ENCODE measurements at regions not wholly inside any gene's neighbourhood (a gene's known extent, or its start where the extent isn't known, plus 50 kb on each side); places are given as distances from the start of the nearest gene placed in this dataset.

- TF ChIP-seq REST (IDR thresholded peaks at IDR 0.05): no peak
- TF ChIP-seq YY1 (IDR thresholded peaks at IDR 0.05): no peak
- no peak for TF ChIP-seq CTCF (IDR thresholded peaks at IDR 0.05; ENCODE audit: low read depth, low read length, missing input control)
- TF ChIP-seq RXRA (IDR thresholded peaks at IDR 0.05): no peak
- TF ChIP-seq GABPA (IDR thresholded peaks at IDR 0.05 in 1 of 2, conservative IDR thresholded peaks at IDR 0.05 in 1 of 2): no peak
Measured at GRCh38 chr15:68491415-68492106, 59.6 kb upstream of the ITGA11 start (continued).

GRCh38 chr15:68492855-68493254 lies 60.9 kb upstream of the ITGA11 start:
- Histone ChIP-seq H3K27me3 (ENCODE audit: control insufficient read depth in 4 of 4, insufficient read depth in 4 of 4, low read length in 3 of 4) (peaks cover 0 to 5% (median 1%) of the 10 kb centered on the region in 4 donors), H3K36me3 (ENCODE audit: control insufficient read depth in 4 of 4, insufficient read depth in 3 of 4, low read depth in 1 of 4, low read length in 3 of 4) (no peaks in the 10 kb centered on the region), H3K27ac (ENCODE audit: low read depth in 1 of 2, low read length in 2 of 2) (no peak overlapping the region), H3K4me1 (ENCODE audit: control insufficient read depth in 4 of 4, insufficient read depth in 4 of 4, low read length in 3 of 4) (no peaks in the 10 kb centered on the region), H3K4me3 (ENCODE audit: low read depth in 1 of 3, low read length in 3 of 3) (no peak overlapping the region), H3K9ac (ENCODE audit: low read depth in 1 of 2, low read length in 2 of 2) (no peak overlapping the region), H3K9me3 (ENCODE audit: control insufficient read depth in 4 of 4, low read length in 3 of 4) (no peaks in the 10 kb centered on the region)
- no peak for DNase-seq (ENCODE audit: low spot score)
- no peak for TF ChIP-seq EGR1 (IDR thresholded peaks at IDR 0.05; ENCODE audit: low read depth in 2 of 2)
- TF ChIP-seq TAF1 (conservative IDR thresholded peaks at IDR 0.05): no peak
- TF ChIP-seq HNF4A (conservative IDR thresholded peaks at IDR 0.05): no peak
- TF ChIP-seq, protein P1, sequence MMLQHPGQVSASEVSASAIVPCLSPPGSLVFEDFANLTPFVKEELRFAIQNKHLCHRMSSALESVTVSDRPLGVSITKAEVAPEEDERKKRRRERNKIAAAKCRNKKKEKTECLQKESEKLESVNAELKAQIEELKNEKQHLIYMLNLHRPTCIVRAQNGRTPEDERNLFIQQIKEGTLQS (IDR thresholded peaks at IDR 0.05): no peak
- TF ChIP-seq GABPA (IDR thresholded peaks at IDR 0.05 in 1 of 2, conservative IDR thresholded peaks at IDR 0.05 in 1 of 2): no peak
- TF ChIP-seq RAD21 (IDR thresholded peaks at IDR 0.05): no peak
- TF ChIP-seq CTCF (IDR thresholded peaks at IDR 0.05; ENCODE audit: low read depth, low read length, missing input control): no peak
- no peak for TF ChIP-seq ZBTB33 (IDR thresholded peaks at IDR 0.05)
- TF ChIP-seq, protein P2, sequence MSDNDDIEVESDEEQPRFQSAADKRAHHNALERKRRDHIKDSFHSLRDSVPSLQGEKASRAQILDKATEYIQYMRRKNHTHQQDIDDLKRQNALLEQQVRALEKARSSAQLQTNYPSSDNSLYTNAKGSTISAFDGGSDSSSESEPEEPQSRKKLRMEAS (IDR thresholded peaks at IDR 0.05): no peak
- TF ChIP-seq FOXA2 (IDR thresholded peaks at IDR 0.05): no peak
- TF ChIP-seq REST (IDR thresholded peaks at IDR 0.05): no peak
- no peak for TF ChIP-seq NR2F2 (IDR thresholded peaks at IDR 0.05)
- TF ChIP-seq FOXA1 (IDR thresholded peaks at IDR 0.05): no peak
- no peak for TF ChIP-seq RXRA (IDR thresholded peaks at IDR 0.05)
- WGBS: 52% methylated on average over 4 of the region's 4 CpGs
